ENCODE measurements at regions not wholly inside any gene's neighbourhood (a gene's known extent, or its start where the extent isn't known, plus 50 kb on each side); places are given as distances from the start of the nearest gene placed in this dataset.

DNA sequence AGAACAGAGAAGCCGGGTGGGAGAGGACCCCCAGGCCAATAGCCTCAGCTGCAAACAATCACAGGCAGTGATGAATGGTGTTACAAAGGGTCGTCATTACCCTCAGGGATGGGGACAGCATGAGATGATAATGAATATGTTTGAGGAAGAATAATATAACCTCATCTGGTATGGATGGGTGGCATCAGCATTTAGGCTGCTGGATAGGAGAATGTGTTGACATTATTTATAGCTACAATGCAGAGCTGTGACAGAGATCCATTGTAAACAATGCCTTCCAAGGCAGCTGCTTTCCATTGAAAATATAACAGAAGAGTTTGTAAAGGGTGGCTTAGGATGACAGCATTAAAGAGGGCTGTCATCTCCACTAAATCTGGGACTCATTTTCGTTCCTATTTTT, 365.5 kb downstream of the KCNN2 start:
- DNase-seq (ENCODE audit: low read depth, low spot score) (no peak), ATAC-seq (no peak), FAIRE-seq (no peak)
- 3% methylated on average over 3 of the region's 3 CpGs for WGBS (ENCODE audit: insufficient coverage, insufficient replicate concordance, low lambda C conversion rate, missing lambda C conversion rate)
- RAD21 ChIA-PET (ENCODE audit: unreplicated experiment), result no interaction called here
- POLR2A ChIA-PET, result no interaction called here
- in situ Hi-C loops (cut with MboI) (no loop called here), intact Hi-C loops (cut with micrococcal nuclease; ENCODE audit: unreplicated experiment) (no loop called here)
- no peak overlapping the region for H3K4me3 ChIP-seq
- CTCF ChIA-PET, result no interaction called here
- H3K9me3 ChIP-seq (replicated peaks; ENCODE audit: control insufficient read depth, insufficient read depth, low read length), result no peaks in the 10 kb centered on the region
- TF ChIP-seq, protein P1, sequence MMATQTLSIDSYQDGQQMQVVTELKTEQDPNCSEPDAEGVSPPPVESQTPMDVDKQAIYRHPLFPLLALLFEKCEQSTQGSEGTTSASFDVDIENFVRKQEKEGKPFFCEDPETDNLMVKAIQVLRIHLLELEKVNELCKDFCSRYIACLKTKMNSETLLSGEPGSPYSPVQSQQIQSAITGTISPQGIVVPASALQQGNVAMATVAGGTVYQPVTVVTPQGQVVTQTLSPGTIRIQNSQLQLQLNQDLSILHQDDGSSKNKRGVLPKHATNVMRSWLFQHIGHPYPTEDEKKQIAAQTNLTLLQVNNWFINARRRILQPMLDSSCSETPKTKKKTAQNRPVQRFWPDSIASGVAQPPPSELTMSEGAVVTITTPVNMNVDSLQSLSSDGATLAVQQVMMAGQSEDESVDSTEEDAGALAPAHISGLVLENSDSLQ (IDR thresholded peaks at IDR 0.05), result no peak
- TF ChIP-seq NFYB (IDR thresholded peaks at IDR 0.05; ENCODE audit: insufficient read depth, low read depth, low read length), result no peak
- H3K27me3 ChIP-seq (replicated peaks in 1 of 2; ENCODE audit: control insufficient read depth in 2 of 2, insufficient read depth in 2 of 2, low read length in 1 of 2), result no peaks in the 10 kb centered on the region
- no peak overlapping the region for H2AFZ ChIP-seq (ENCODE audit: control insufficient read depth, low read depth, low read length)
- H3K4me1 ChIP-seq (ENCODE audit: control insufficient read depth, insufficient read depth, low read length), result no peaks in the 10 kb centered on the region
- H3K27ac ChIP-seq (ENCODE audit: control insufficient read depth, insufficient read depth), result no peak overlapping the region
- H3K9ac ChIP-seq (ENCODE audit: control insufficient read depth, insufficient read depth, low read length), result no peak overlapping the region
- BruUV-seq (replicated peaks), result no TSS peak
- no peaks in the 10 kb centered on the region for H4K20me1 ChIP-seq (ENCODE audit: control insufficient read depth, insufficient read depth)
- no peaks in the 10 kb centered on the region for H3K36me3 ChIP-seq (ENCODE audit: control insufficient read depth in 2 of 2, insufficient read depth in 2 of 2, low read length in 1 of 2)
- H3K4me2 ChIP-seq (ENCODE audit: control insufficient read depth, insufficient read depth), result no peak overlapping the region
- SMC1A ChIA-PET (ENCODE audit: uncharacterized antibody, unreplicated experiment), result no interaction called here
- no peaks in the 10 kb centered on the region for H3K79me2 ChIP-seq (ENCODE audit: control insufficient read depth, insufficient read depth, low read length)

DNA sequence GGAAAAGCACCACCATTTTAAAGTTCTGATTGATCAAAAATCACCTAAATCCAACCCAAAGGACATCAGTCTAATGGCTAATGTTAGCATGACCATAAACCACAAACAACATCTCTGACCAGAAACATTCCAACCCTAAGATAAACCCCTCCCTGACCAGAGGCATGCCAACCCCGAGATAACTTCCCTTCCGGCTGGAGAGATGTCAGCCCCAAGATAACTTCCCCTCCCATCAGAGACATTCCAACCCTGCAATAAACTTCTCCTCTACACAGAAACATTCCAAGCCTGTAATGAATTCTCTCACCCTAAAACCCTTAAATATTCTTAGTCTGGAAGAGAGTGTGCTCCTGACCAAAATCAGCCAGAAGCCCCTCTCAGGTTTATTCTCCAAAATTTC, 364.3 kb downstream of the KCNN2 start:
- Histone ChIP-seq H3K4me2 (ENCODE audit: control insufficient read depth, insufficient read depth) (no peak overlapping the region), H3K79me2 (ENCODE audit: control insufficient read depth, insufficient read depth, low read length) (no peaks in the 10 kb centered on the region), H3K27me3 (replicated peaks in 1 of 2; ENCODE audit: control insufficient read depth in 2 of 2, insufficient read depth in 2 of 2, low read length in 1 of 2) (no peaks in the 10 kb centered on the region), H3K36me3 (ENCODE audit: control insufficient read depth in 2 of 2, insufficient read depth in 2 of 2, low read length in 1 of 2) (no peaks in the 10 kb centered on the region), H3K9ac (ENCODE audit: control insufficient read depth, insufficient read depth, low read length) (no peak overlapping the region), H2AFZ (ENCODE audit: control insufficient read depth, low read depth, low read length) (no peak overlapping the region), H3K4me3 (no peak overlapping the region), H3K27ac (ENCODE audit: control insufficient read depth, insufficient read depth) (no peak overlapping the region), H4K20me1 (ENCODE audit: control insufficient read depth, insufficient read depth) (no peaks in the 10 kb centered on the region), H3K4me1 (ENCODE audit: control insufficient read depth, insufficient read depth, low read length) (no peaks in the 10 kb centered on the region), H3K9me3 (replicated peaks; ENCODE audit: control insufficient read depth, insufficient read depth, low read length) (no peaks in the 10 kb centered on the region)
- BruUV-seq (replicated peaks), result no TSS peak
- intact Hi-C loops (cut with micrococcal nuclease; ENCODE audit: unreplicated experiment) (no loop called here), in situ Hi-C loops (cut with MboI) (no loop called here)
- ChIA-PET CTCF (no interaction called here), RAD21 (ENCODE audit: unreplicated experiment) (no interaction called here), POLR2A (no interaction called here), SMC1A (ENCODE audit: uncharacterized antibody, unreplicated experiment) (no interaction called here)
- WGBS (ENCODE audit: insufficient coverage, insufficient replicate concordance, low lambda C conversion rate, missing lambda C conversion rate), result 46% methylated on average over 2 of the region's 2 CpGs
- no peak for ATAC-seq
- TF ChIP-seq YY1 (IDR thresholded peaks at IDR 0.05; ENCODE audit: low read depth, low read length) (no peak), BHLHE40 (IDR thresholded peaks at IDR 0.05; ENCODE audit: borderline replicate concordance in 1 of 2, low read depth in 2 of 2, low read length in 1 of 2) (no peak), PAX8 (IDR thresholded peaks at IDR 0.05) (no peak), FOS (IDR thresholded peaks at IDR 0.05; ENCODE audit: borderline replicate concordance, extremely low read depth, insufficient read length) (no peak)
- no peak for FAIRE-seq
- no peak for DNase-seq (ENCODE audit: low read depth, low spot score)
